ENCODE measurements at regions not wholly inside any gene's neighbourhood (a gene's known extent, or its start where the extent isn't known, plus 50 kb on each side); places are given as distances from the start of the nearest gene placed in this dataset.

DNA sequence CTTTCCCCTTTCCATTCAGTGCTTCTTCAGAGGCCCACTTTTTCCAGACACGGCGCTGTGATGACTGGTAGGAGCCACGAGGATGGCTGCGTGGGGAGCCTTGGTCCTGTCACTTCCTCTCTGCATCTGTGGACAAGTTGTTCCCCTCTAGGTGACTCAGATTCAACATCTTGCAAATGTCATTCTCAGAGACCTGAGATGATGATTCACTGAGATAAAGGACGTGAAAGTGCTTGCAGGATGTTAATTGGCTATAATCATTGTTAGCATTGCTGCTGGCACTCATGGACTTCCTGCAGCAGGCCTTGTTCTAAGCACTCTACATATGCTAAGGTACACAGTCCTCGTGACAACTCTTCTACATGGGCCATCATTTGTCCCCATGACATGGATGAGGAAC, 489.8 kb upstream of the ZMIZ1 start:
- H3K4me3 ChIP-seq (ENCODE audit: low read depth, low read length), result no peak overlapping the region
- no peak overlapping the region for H3K27ac ChIP-seq (ENCODE audit: low read depth, low read length)
- POLR2A ChIA-PET, result no interaction called here
- DNase-seq (ENCODE audit: low read depth, low spot score), result no peak
- H3K9me3 ChIP-seq (ENCODE audit: control insufficient read depth, insufficient read depth, low read length), result no peaks in the 10 kb centered on the region
- TF ChIP-seq, protein P1, sequence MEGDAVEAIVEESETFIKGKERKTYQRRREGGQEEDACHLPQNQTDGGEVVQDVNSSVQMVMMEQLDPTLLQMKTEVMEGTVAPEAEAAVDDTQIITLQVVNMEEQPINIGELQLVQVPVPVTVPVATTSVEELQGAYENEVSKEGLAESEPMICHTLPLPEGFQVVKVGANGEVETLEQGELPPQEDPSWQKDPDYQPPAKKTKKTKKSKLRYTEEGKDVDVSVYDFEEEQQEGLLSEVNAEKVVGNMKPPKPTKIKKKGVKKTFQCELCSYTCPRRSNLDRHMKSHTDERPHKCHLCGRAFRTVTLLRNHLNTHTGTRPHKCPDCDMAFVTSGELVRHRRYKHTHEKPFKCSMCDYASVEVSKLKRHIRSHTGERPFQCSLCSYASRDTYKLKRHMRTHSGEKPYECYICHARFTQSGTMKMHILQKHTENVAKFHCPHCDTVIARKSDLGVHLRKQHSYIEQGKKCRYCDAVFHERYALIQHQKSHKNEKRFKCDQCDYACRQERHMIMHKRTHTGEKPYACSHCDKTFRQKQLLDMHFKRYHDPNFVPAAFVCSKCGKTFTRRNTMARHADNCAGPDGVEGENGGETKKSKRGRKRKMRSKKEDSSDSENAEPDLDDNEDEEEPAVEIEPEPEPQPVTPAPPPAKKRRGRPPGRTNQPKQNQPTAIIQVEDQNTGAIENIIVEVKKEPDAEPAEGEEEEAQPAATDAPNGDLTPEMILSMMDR (IDR thresholded peaks at IDR 0.05; ENCODE audit: low read depth, low read length), result no peak
- CTCF ChIA-PET, result no interaction called here
- H3K27me3 ChIP-seq (ENCODE audit: control insufficient read depth, insufficient read depth, low read length), result no peaks in the 10 kb centered on the region

DNA sequence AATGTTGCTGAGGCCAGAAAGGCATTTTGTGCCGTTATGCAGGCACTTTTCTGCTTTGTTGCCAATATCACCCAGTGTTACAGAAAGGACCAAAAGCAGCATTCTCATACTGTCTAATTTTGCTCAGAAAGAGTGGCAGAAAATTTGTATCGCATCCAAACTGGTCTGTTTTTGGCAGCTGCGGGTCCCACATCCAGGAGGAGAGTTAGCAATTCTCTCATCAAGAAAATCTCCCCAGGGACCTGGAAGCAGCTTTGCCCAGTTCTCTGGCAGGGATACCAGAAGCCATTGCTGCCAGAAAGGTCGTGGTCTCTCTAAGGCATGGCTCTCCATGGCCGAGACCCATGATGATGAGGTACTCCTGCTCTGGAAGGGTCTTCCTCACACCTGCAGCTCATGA, 489.2 kb upstream of the ZMIZ1 start:
- POLR2A ChIA-PET, result no interaction called here
- H3K27me3 ChIP-seq (ENCODE audit: control insufficient read depth, insufficient read depth, low read length), result no peaks in the 10 kb centered on the region
- H3K9me3 ChIP-seq (ENCODE audit: control insufficient read depth, insufficient read depth, low read length), result no peaks in the 10 kb centered on the region
- no peak overlapping the region for H3K27ac ChIP-seq (ENCODE audit: low read depth, low read length)
- no peak for DNase-seq (ENCODE audit: low read depth, low spot score)
- TF ChIP-seq, protein P1 (IDR thresholded peaks at IDR 0.05; ENCODE audit: low read depth, low read length), result no peak
- no peak overlapping the region for H3K4me3 ChIP-seq (ENCODE audit: low read depth, low read length)
- CTCF ChIA-PET, result no interaction called here

DNA sequence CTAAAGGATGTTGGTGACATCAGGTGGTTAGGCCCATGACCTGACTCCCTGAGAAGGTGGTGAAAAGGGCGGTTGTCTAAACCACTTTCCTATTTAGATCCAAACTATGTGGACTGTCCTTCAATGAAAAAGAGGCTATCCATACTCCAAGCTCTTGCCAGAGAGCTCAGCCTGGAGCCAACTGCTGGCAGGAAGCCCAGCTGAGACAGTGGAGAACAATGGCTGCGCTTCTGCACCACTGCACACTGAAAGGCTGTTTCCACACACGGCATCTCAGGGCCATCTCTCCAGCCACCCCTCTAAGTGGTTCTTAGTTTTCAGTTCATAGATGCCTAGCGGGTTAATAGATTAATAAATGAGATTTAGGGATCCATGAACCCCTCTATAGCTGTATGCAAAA, 488.8 kb upstream of the ZMIZ1 start:
- Histone ChIP-seq H3K4me3 (ENCODE audit: low read depth, low read length) (no peak overlapping the region), H3K27ac (ENCODE audit: low read depth, low read length) (no peak overlapping the region), H3K9me3 (ENCODE audit: control insufficient read depth, insufficient read depth, low read length) (no peaks in the 10 kb centered on the region), H3K27me3 (ENCODE audit: control insufficient read depth, insufficient read depth, low read length) (no peaks in the 10 kb centered on the region)
- TF ChIP-seq, protein P1 (IDR thresholded peaks at IDR 0.05; ENCODE audit: low read depth, low read length), result no peak
- POLR2A ChIA-PET, result no interaction called here
- CTCF ChIA-PET, result no interaction called here
- DNase-seq (ENCODE audit: low read depth, low spot score), result no peak

DNA sequence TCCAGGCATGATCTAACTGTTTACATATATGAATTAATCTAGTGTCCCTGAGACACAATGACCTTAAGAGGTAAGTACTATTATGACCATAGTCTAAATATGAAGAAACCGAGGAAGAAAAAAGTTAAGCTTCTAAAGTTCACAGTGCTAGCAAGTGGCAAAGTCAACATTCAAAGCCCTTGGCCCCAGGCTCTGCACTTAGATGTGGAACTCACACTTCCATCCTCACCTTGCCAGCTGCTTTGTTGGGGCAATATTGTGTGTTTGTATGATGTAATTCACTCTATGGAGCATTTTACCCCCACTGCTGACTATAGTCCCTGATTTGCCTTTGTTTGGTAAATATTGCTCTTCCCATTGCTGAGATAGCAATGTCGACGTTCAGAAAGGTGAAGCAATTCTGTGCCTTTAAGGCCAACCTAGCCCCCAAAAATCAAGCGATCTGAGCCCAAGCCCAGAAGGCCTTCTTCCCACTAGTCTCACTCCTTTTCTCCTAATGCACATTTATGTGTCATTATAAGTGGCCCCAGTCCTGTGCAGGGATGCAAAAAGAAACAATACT, 487.6 kb upstream of the ZMIZ1 start:
- Histone ChIP-seq H3K27ac (ENCODE audit: low read depth, low read length) (no peak overlapping the region), H3K4me3 (ENCODE audit: low read depth, low read length) (no peak overlapping the region), H3K27me3 (ENCODE audit: control insufficient read depth, insufficient read depth, low read length) (no peaks in the 10 kb centered on the region), H3K9me3 (ENCODE audit: control insufficient read depth, insufficient read depth, low read length) (no peaks in the 10 kb centered on the region)
- ChIA-PET CTCF (no interaction called here), POLR2A (no interaction called here)
- TF ChIP-seq, protein P1 (IDR thresholded peaks at IDR 0.05; ENCODE audit: low read depth, low read length), result no peak
- DNase-seq (ENCODE audit: low read depth, low spot score), result no peak

DNA sequence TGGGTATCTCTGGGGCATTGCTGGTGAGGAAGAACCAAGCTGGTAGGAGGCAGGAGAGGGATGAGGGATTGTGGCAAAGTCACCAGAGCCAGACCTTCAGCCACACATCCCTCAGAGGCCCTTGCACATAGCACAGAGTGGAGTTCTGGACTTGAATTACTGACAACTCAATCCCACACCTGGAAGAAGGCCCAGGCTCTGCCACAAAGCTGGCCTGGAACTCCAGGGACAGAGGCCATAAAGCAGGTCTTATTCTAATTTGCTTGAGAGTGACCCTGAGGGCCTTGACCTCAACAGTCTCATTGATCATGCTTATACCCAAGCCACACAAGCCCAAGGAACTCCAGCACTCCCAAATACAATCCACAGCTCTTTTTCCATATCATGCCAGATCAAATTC, 486.2 kb upstream of the ZMIZ1 start:
- TF ChIP-seq, protein P1 (IDR thresholded peaks at IDR 0.05; ENCODE audit: low read depth, low read length), result no peak
- CTCF ChIA-PET, result no interaction called here
- POLR2A ChIA-PET, result no interaction called here
- DNase-seq (ENCODE audit: low read depth, low spot score), result no peak
- no peak overlapping the region for H3K27ac ChIP-seq (ENCODE audit: low read depth, low read length)
- no peak overlapping the region for H3K4me3 ChIP-seq (ENCODE audit: low read depth, low read length)
- no peaks in the 10 kb centered on the region for H3K9me3 ChIP-seq (ENCODE audit: control insufficient read depth, insufficient read depth, low read length)
- H3K27me3 ChIP-seq (ENCODE audit: control insufficient read depth, insufficient read depth, low read length), result no peaks in the 10 kb centered on the region
